A549 (cell line): ENCODE measurements at regions not wholly inside any gene's neighbourhood (a gene's known extent, or its start where the extent isn't known, plus 50 kb on each side); places are given as distances from the start of the nearest gene placed in this dataset.
A peak's percentile ranks its signal among the peaks of the same experiment; 100 is the strongest.

Source experiments
- ATAC-seq, 2 experiments: fragments of 200-7000 bp in 1 of 2; fragments of >200 bp in 1 of 2; cut with Nextera tagmentation in 1 of 2; cut with Tn5 transposase in 1 of 2; 3 replicates each; pipeline versions ENCODE4 v1.8.0 to v1.9.1; 2018 to 2020; ENCODE audit warnings: mild to moderate bottlenecking in 1 of 2, moderate library complexity in 1 of 2
- CTCF ChIA-PET: fragments of 300-600 bp; sonication (Branson Sonifier 250); formaldehyde crosslinking; extraction: SDS; loops from one replicate; lab custom pipeline; 2021; ENCODE audit warnings: antibody characterized with exemption, inconsistent platforms; lab: Yijun Ruan, JAX
- POLR2A ChIA-PET: fragments of 350-600 bp; formaldehyde crosslinking; extraction: SDS; loops from one replicate; lab custom pipeline; 2021; ENCODE audit warnings: antibody characterized with exemption, inconsistent platforms; lab: Yijun Ruan, JAX
- DNase-seq, 2 experiments: peaks; one replicate each; pipeline versions ENCODE4 v3.0.0 to v3.0.0-alpha.2; 2011 to 2016; ENCODE audit warnings: low read depth in 1 of 2, low spot score in 1 of 2
- FAIRE-seq: peaks from 2 replicates; lab custom pipeline; 2011; peaks lifted over from hg19 to GRCh38; lab: Jason Lieb, UNC
- H3K27ac ChIP-seq, 2 experiments: fragments of >200 bp; sonication (Bioruptor Twin); formaldehyde crosslinking; 3 replicates each; pipeline ENCODE4 v1.5.1; 2016 to 2017
- H3K4me1 ChIP-seq: fragments of >200 bp; sonication (Bioruptor Twin); formaldehyde crosslinking; 3 replicates; pipeline ENCODE4 v1.6.1; 2016
- H3K4me2 ChIP-seq: fragments of >200 bp; sonication (Bioruptor Twin); formaldehyde crosslinking; 3 replicates; pipeline ENCODE4 v1.6.1; 2016
- H3K4me3 ChIP-seq: fragments of >200 bp; sonication (Bioruptor Twin); formaldehyde crosslinking; 3 replicates; pipeline ENCODE4 v1.5.1; 2016
- H3K9me3 ChIP-seq: fragments of >200 bp; sonication (Bioruptor Twin); formaldehyde crosslinking; 3 replicates; pipeline ENCODE4 v1.6.1; 2016
- CEBPB ChIP-seq, 2 experiments: fragments of >200 bp in 1 of 2; sonication (Bioruptor Twin) in 1 of 2; formaldehyde crosslinking in 1 of 2; IDR thresholded peaks; 2 replicates each; pipeline ENCODE4 v1.6.1; 2012 to 2016
- E2F6 ChIP-seq: IDR thresholded peaks from 2 replicates; pipeline ENCODE4 v1.6.1; 2012; ENCODE audit warnings: low read depth, borderline replicate concordance
- EP300 ChIP-seq, 2 experiments: fragments of >200 bp; sonication (Bioruptor Twin); formaldehyde crosslinking; IDR thresholded peaks; 2 replicates in 1 of 2; 3 replicates in 1 of 2; pipeline ENCODE4 v1.6.1; 2016 to 2017
- FOSL2 ChIP-seq, 2 experiments: fragments of 450-650 bp in 1 of 2; fragments of >200 bp in 1 of 2; sonication (Bioruptor Twin) in 1 of 2; formaldehyde crosslinking; IDR thresholded peaks; 2 replicates each; pipeline versions ENCODE4 v1.5.0 to v1.6.1; 2016 to 2020; ENCODE audit warnings: mild to moderate bottlenecking in 1 of 2, moderate library complexity in 1 of 2
- GATA3 ChIP-seq: IDR thresholded peaks from 2 replicates; pipeline ENCODE4 v1.6.1; 2012; ENCODE audit warnings: borderline replicate concordance
- HDAC2 ChIP-seq: fragments of 200-600 bp; sonication (generic); IDR thresholded peaks from 2 replicates; pipeline ENCODE4 v1.6.1; 2016
- HES2 ChIP-seq: fragments of >200 bp; sonication (Bioruptor Twin); formaldehyde crosslinking; IDR thresholded peaks from 2 replicates; pipeline ENCODE4 v1.6.1; 2016
- HEYL ChIP-seq: fragments of 250-450 bp; sonication (Bioruptor Pico); IDR thresholded peaks from 2 replicates; pipeline ENCODE4 v1.8.0; 2021; ENCODE audit warnings: mild to moderate bottlenecking, moderate library complexity
- HOXB5 ChIP-seq: fragments of 250-450 bp; sonication (Bioruptor Pico); IDR thresholded peaks from 2 replicates; pipeline ENCODE4 v1.5.0; 2020; ENCODE audit warnings: mild to moderate bottlenecking, moderate library complexity
- JUN ChIP-seq, 2 experiments: fragments of >200 bp; sonication (Bioruptor Twin); formaldehyde crosslinking; IDR thresholded peaks; 2 replicates in 1 of 2; 3 replicates in 1 of 2; pipeline ENCODE4 v1.6.1; 2016 to 2017
- JUNB ChIP-seq: fragments of >200 bp; sonication (Bioruptor Twin); formaldehyde crosslinking; IDR thresholded peaks from 2 replicates; pipeline ENCODE4 v1.6.1; 2016
- KDM5A ChIP-seq: fragments of 200-600 bp; sonication (generic); IDR thresholded peaks from 2 replicates; pipeline ENCODE4 v1.6.1; 2016; ENCODE audit warnings: antibody characterized with exemption, mild to moderate bottlenecking
- MAX ChIP-seq: IDR thresholded peaks from 2 replicates; pipeline ENCODE4 v1.6.1; 2012
- NFE2L2 ChIP-seq: fragments of 150-350 bp; conservative IDR thresholded peaks from 2 replicates; pipeline ENCODE4 v1.6.1; 2014; ENCODE audit warnings: low read length
- PBX3 ChIP-seq: IDR thresholded peaks from 2 replicates; pipeline ENCODE4 v1.6.1; 2012
- RAD21 ChIP-seq, 2 experiments: fragments of >200 bp in 1 of 2; sonication (Bioruptor Twin) in 1 of 2; formaldehyde crosslinking in 1 of 2; IDR thresholded peaks in 1 of 2; conservative IDR thresholded peaks in 1 of 2; 2 replicates in 1 of 2; 3 replicates in 1 of 2; pipeline ENCODE4 v1.6.1; 2012 to 2018; ENCODE audit warnings: inconsistent platforms in 1 of 2
- REST ChIP-seq: fragments of 200-600 bp; sonication (generic); IDR thresholded peaks from 2 replicates; pipeline ENCODE4 v1.6.1; 2016; ENCODE audit warnings: antibody characterized with exemption, mild to moderate bottlenecking, moderate library complexity
- RNF2 ChIP-seq: fragments of 200-600 bp; sonication (generic); IDR thresholded peaks from 2 replicates; pipeline ENCODE4 v1.6.1; 2016; ENCODE audit warnings: low read depth, mild to moderate bottlenecking, antibody characterized with exemption, moderate library complexity, borderline replicate concordance
- SREBF2 ChIP-seq: fragments of 450-650 bp; IDR thresholded peaks from 2 replicates; pipeline ENCODE4 v1.6.1; 2014; ENCODE audit warnings: mild to moderate bottlenecking, moderate library complexity
- ZC3H11A ChIP-seq: fragments of 450-650 bp; IDR thresholded peaks from 2 replicates; pipeline ENCODE4 v1.6.1; 2014; ENCODE audit warnings: antibody characterized with exemption, mild to moderate bottlenecking
- ZSCAN20 ChIP-seq: fragments of 250-450 bp; sonication (Bioruptor Pico); IDR thresholded peaks from 2 replicates; pipeline ENCODE4 v1.8.0; 2022; ENCODE audit warnings: mild to moderate bottlenecking, moderate library complexity
- WGBS: methylation state at CpG from one replicate; pipeline ENCODE4 v1.1.6; 2017; ENCODE audit errors: missing lambda C conversion rate; 5-methylcytosine and 5-hydroxymethylcytosine counted together

- no peak for TF ChIP-seq HDAC2
- no peak for TF ChIP-seq REST
These were observed 102.7 kb downstream of the DACT1 start (continued) for GRCh38 chr14:58740379-58740935.

- CTCF ChIA-PET = interaction anchor here (1.7 kb wide), 2 partner anchors 11 to 105 kb away, joined by 4 to 6 read pairs; no protein-coding TSS in a partner anchor
- no peaks in the 10 kb centered on the region for H3K9me3 ChIP-seq
- TF ChIP-seq MAX = no peak
- TF ChIP-seq NFE2L2 = no peak
- TF ChIP-seq FOSL2 (IDR thresholded peaks at IDR 0.05) = no peak
- TF ChIP-seq FOSL2 (CRISPR knock-in tag; IDR thresholded peaks at IDR 0.05) = no peak
- TF ChIP-seq ZC3H11A = no peak
- TF ChIP-seq ZSCAN20 (CRISPR knock-in tag) = no peak
- no peak for TF ChIP-seq KDM5A
- TF ChIP-seq E2F6 = no peak
- TF ChIP-seq, all 56 proteins: peak for 0
- DNase-seq = no peak
- Histone ChIP-seq H3K4me3 (no peak overlapping the region), H3K27ac (peak overlapping the region in 1 of 2 experiments; percentile 68; a peak in 1 of 6 replicates), H3K4me2 (no peak overlapping the region), H3K4me1 (peaks cover 48% of the 10 kb centered on the region)
- 87% methylated on average over 5 of the region's 5 CpGs for WGBS
- POLR2A ChIA-PET = no interaction called here
- FAIRE-seq = no peak
- no peak for ATAC-seq
These were observed 107.1 kb downstream of the DACT1 start for GRCh38 chr14:58744801-58745394.

- Histone ChIP-seq H3K27ac (peak overlapping the region; percentile 47 to 68; a peak in 5 of 6 replicates), H3K4me2 (peak overlapping the region; percentile 67), H3K9me3 (no peaks in the 10 kb centered on the region), H3K4me1 (peaks cover 56% of the 10 kb centered on the region), H3K4me3 (no peak overlapping the region)
- POLR2A ChIA-PET = interaction anchor here (1.2 kb wide), 1 partner anchor 109 kb away, joined by 7 read pairs; the partner anchor contains the start of gene DACT1
- TF ChIP-seq GATA3 (peak; percentile 63; the same call in 1 of the 2 replicates), JUN (IDR thresholded peaks at IDR 0.05) (peak in 1 of 2 experiments; percentile 36; a peak in 1 of 5 replicates), HDAC2 (no peak), FOSL2 (IDR thresholded peaks at IDR 0.05) (peak; percentile 79), FOSL2 (CRISPR knock-in tag; IDR thresholded peaks at IDR 0.05) (peak; percentile 74), HEYL (no peak), SREBF2 (no peak), EP300 (IDR thresholded peaks at IDR 0.05) (peak; percentile 21 to 35; a peak in 1 of 5 replicates), HOXB5 (peak; percentile 29; the same call in 1 of the 2 replicates), KDM5A (no peak), HES2 (peak; percentile 51; the same call in 1 of the 2 replicates), MAX (no peak), RNF2 (no peak), JUNB (peak; percentile 82), RAD21 (conservative IDR thresholded peaks at IDR 0.05 in 1 of 2, IDR thresholded peaks at IDR 0.05 in 1 of 2) (0 out of 5 replicates have a peak, but pooled peaks of 1 of the 2 experiments have one; percentile 3), PBX3 (no peak), CEBPB (IDR thresholded peaks at IDR 0.05) (peak; percentile 85 to 92), ZSCAN20 (CRISPR knock-in tag) (no peak)
- CTCF ChIA-PET = interaction anchor here (0.7 kb wide), 1 partner anchor 9 kb away, joined by 3 read pairs; no protein-coding TSS in a partner anchor
- DNase-seq = peak; percentile 47 to 78
- 0% methylated on average over 1 of the region's 1 CpG for WGBS
- no peak for FAIRE-seq
- peak; percentile 76 to 84; a peak in 5 of 6 replicates for ATAC-seq
These were observed 108.5 kb downstream of the DACT1 start for GRCh38 chr14:58746261-58746660.
